ENCODE measurements at regions not wholly inside any gene's neighbourhood (a gene's known extent, or its start where the extent isn't known, plus 50 kb on each side); places are given as distances from the start of the nearest gene placed in this dataset.

DNA sequence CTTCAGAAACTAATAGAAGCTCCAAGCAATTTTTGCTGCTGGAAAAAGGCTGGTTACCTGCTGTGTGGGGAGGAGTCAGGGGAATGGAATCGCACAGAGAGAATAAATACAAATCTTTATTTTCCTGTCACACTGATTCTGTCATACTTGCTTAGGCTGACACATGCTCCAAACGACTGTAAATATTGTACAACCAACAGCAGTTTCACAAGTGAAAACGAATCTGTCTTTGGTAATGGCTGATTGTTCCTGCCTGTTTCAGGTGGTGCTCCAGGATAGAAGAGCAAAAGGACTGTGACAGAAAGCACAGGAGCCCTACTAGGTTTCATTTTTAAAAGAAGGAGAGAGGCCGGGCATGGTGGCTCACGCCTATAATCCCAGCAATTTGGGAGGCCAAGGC lies 125.5 kb upstream of the DCLK2 start:
- Mint-ChIP-seq H3K4me1 (peaks cover 12% of the 10 kb centered on the region), H3K4me3 (no peak overlapping the region), H3K27ac (no peak overlapping the region), H3K9me3 (no peaks in the 10 kb centered on the region), H3K27me3 (ENCODE audit: low read depth, poor library complexity) (no peaks in the 10 kb centered on the region), H3K36me3 (ENCODE audit: low read depth) (no peaks in the 10 kb centered on the region)
- TF ChIP-seq, protein P1, sequence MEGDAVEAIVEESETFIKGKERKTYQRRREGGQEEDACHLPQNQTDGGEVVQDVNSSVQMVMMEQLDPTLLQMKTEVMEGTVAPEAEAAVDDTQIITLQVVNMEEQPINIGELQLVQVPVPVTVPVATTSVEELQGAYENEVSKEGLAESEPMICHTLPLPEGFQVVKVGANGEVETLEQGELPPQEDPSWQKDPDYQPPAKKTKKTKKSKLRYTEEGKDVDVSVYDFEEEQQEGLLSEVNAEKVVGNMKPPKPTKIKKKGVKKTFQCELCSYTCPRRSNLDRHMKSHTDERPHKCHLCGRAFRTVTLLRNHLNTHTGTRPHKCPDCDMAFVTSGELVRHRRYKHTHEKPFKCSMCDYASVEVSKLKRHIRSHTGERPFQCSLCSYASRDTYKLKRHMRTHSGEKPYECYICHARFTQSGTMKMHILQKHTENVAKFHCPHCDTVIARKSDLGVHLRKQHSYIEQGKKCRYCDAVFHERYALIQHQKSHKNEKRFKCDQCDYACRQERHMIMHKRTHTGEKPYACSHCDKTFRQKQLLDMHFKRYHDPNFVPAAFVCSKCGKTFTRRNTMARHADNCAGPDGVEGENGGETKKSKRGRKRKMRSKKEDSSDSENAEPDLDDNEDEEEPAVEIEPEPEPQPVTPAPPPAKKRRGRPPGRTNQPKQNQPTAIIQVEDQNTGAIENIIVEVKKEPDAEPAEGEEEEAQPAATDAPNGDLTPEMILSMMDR (IDR thresholded peaks at IDR 0.05): no peak
- no peak for DNase-seq

DNA sequence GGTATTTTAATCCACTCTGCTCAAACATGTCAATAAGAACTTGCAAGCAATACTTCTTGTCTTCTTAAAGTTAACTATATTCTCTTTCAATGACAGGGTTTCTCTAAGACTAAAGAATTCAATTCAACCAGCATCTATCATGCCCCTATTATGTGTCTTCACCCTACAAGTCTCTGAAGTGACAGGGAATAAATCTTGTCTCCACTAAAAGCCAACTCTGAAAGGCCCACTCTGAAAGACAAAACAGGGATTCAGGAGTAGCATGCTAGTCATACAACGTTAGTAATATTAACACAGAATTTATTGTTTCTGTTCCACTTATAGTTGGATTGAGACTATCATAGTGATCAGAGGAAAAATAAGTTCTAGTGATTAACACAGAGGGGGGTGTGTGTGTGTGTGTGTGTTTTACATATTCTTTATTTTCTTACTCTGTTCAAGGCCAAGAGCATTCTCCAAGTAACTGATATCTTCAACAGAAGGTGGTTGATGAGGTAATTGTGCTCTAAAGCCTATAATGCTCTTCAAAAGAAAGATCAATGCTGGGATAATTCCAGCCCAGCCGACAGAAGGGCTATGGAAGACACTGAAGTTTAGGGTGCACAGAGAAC lies 122.4 kb upstream of the DCLK2 start:
- H3K4me1 Mint-ChIP-seq: peaks cover 12% of the 10 kb centered on the region
- TF ChIP-seq, protein P1 (IDR thresholded peaks at IDR 0.05): no peak
- no peaks in the 10 kb centered on the region for H3K27me3 Mint-ChIP-seq (ENCODE audit: low read depth, poor library complexity)
- no peak overlapping the region for H3K4me3 Mint-ChIP-seq
- H3K9me3 Mint-ChIP-seq: no peaks in the 10 kb centered on the region
- H3K27ac Mint-ChIP-seq: no peak overlapping the region
- no peak for DNase-seq
- no peaks in the 10 kb centered on the region for H3K36me3 Mint-ChIP-seq (ENCODE audit: low read depth)

DNA sequence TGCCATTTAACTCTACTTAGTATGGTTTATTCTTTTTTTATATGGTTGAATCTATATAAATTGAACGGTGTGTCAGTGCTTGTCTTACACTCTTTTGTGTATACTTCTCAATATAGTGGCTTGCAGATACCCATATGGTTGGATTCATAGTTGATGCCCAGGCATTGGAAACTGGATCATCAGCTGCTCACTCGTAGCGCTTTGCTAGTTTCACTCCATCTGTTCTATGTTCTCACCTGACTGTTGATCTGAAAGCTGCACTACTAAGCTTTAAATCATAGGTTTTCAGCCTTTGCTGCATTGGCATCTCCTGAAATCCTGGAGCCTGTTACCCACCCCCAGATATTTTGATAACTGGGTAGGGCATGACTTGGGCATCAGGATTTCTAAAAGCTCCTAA lies 121.6 kb upstream of the DCLK2 start:
- H3K4me1 Mint-ChIP-seq: peaks cover 12% of the 10 kb centered on the region
- TF ChIP-seq, protein P1 (IDR thresholded peaks at IDR 0.05): no peak
- H3K4me3 Mint-ChIP-seq: no peak overlapping the region
- H3K36me3 Mint-ChIP-seq (ENCODE audit: low read depth): no peaks in the 10 kb centered on the region
- DNase-seq: no peak
- no peak overlapping the region for H3K27ac Mint-ChIP-seq
- no peaks in the 10 kb centered on the region for H3K9me3 Mint-ChIP-seq
- H3K27me3 Mint-ChIP-seq (ENCODE audit: low read depth, poor library complexity): no peaks in the 10 kb centered on the region

DNA sequence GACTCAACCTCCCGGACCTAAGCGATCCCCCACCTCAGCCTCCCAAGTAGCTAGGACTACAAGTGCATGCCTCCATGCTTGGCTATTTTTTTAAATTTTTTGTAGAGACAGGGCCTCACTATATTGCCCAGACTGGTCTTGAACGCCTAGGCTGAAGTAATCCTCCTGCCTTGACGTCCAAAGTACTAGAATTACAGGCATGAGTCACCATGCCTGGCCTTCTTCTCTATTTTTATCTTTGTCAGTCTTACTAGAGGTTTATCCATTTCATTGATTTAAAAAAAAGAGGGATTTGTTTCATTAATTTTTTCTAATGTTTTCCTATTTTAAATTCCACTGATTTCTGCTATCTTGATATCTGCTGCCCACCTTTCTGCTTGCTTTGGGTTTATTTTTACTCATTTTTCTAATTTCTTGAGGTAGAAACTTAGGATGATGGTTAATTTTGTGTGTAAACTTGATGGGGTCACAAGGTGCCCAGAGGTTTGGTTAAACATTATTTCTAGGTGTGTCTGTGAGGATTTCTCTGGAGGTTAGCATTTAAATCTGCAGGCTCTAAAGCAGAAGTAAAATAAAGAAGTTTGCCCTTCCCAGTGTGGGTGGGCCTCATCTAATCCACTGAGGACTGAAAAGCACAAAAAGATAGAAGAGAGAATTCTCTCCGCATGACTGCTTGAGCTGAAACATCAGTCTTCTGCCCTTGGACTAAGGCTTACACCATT lies 116.2 kb upstream of the DCLK2 start:
- Mint-ChIP-seq H3K27ac (peak overlapping the region; percentile 77), H3K27me3 (ENCODE audit: low read depth, poor library complexity) (no peaks in the 10 kb centered on the region), H3K4me1 (peaks cover 4% of the 10 kb centered on the region), H3K9me3 (no peaks in the 10 kb centered on the region), H3K36me3 (ENCODE audit: low read depth) (no peaks in the 10 kb centered on the region), H3K4me3 (no peak overlapping the region)
- TF ChIP-seq, protein P1 (IDR thresholded peaks at IDR 0.05): no peak
- DNase-seq: no peak

DNA sequence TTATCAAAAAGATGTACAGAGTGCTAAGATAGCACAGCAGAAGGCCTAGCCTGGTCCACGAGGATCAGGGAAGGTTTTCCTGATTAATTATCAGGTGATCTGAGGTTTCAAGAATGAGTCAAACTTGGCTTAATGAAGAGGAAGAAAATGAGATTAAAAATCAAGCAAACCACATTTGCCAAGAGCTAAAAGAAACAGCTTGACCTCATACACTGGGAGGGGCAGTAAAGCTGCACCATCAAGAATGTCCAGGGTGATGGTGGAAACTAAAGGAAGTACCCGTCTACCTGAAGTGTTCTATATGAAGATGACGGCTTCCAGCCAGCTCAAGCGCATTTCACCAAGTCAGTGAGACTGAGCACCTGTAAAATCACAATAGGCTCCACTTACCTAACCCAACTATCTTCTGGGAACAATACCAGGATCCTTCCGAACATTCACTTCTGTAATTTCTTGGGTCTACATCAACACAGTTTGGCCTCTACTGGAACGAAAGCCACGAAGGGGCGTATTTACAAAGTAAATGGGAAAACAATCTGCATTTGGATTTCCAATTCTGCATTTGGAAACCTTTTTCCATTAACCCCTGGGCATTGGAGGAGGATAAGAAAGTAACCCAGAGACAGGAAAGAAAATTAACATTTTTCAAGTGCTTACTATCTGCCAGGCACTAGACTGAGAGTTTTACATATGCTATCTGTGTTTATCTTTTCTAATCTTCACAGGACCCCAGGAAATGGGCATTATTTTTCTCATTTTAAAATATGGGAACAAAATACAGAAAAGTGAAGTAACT lies 114.0 kb upstream of the DCLK2 start:
- H3K27ac Mint-ChIP-seq: no peak overlapping the region
- no peak for DNase-seq
- H3K36me3 Mint-ChIP-seq (ENCODE audit: low read depth): no peaks in the 10 kb centered on the region
- H3K27me3 Mint-ChIP-seq (ENCODE audit: low read depth, poor library complexity): no peaks in the 10 kb centered on the region
- H3K4me3 Mint-ChIP-seq: no peak overlapping the region
- H3K9me3 Mint-ChIP-seq: no peaks in the 10 kb centered on the region
- H3K4me1 Mint-ChIP-seq: peaks cover 4% of the 10 kb centered on the region
- TF ChIP-seq, protein P1 (IDR thresholded peaks at IDR 0.05): no peak
